Colonic mucosa (tissue), 4 donors: ENCODE measurements at regions not wholly inside any gene's neighbourhood (a gene's known extent, or its start where the extent isn't known, plus 50 kb on each side); places are given as distances from the start of the nearest gene placed in this dataset.

ENCODE experiments used
- DNase-seq: peaks from one replicate; pipeline ENCODE4 v3.0.0-alpha.2; 2020
- H3K27ac ChIP-seq: fragments of 200-600 bp; one replicate; pipeline ENCODE4 v1.8.0; 2021
- H3K27me3 ChIP-seq: fragments of 200-600 bp; one replicate; pipeline ENCODE4 v1.8.0; 2021
- H3K36me3 ChIP-seq: fragments of 200-600 bp; one replicate; pipeline ENCODE4 v1.8.0; 2021
- H3K4me1 ChIP-seq: fragments of 200-600 bp; one replicate; pipeline ENCODE4 v1.8.0; 2021; ENCODE audit warnings: mild to moderate bottlenecking
- H3K4me3 ChIP-seq: fragments of 200-600 bp; one replicate; pipeline ENCODE4 v1.8.0; 2021
- H3K9ac ChIP-seq, 2 donors: one replicate each; pipeline ENCODE4 v1.7.0; 2013; ENCODE audit warnings: control low read depth in 2 of 2, low read depth in 2 of 2, low read length in 2 of 2
- H3K9me3 ChIP-seq: fragments of 200-600 bp; one replicate; pipeline ENCODE4 v1.8.0; 2021
- CTCF ChIP-seq: fragments of 200-600 bp; IDR thresholded peaks from one replicate; pipeline ENCODE4 v1.8.0; 2022; ENCODE audit warnings: antibody characterized with exemption, mild to moderate bottlenecking
- intact Hi-C: fragments of 100-400 bp; cut with DNase I; formaldehyde crosslinking; loops from one replicate; pipeline ENCODE4 v1.14.1; 2022
- donor health status: healthy.
- donor health status: DM: no; HTN: no; CAD: no.
- donor health status: DM: no; HTN: no; CAD: no.

- H3K9ac ChIP-seq = no peak overlapping the region
- no peaks in the 10 kb centered on the region for H3K4me1 ChIP-seq
- H3K27me3 ChIP-seq = no peaks in the 10 kb centered on the region
- no peaks in the 10 kb centered on the region for H3K9me3 ChIP-seq
- no peak for DNase-seq
- intact Hi-C loops = no loop called here
- no peak overlapping the region for H3K4me3 ChIP-seq
- no peak overlapping the region for H3K27ac ChIP-seq
- TF ChIP-seq CTCF = no peak
- no peaks in the 10 kb centered on the region for H3K36me3 ChIP-seq
These were observed 84.2 kb downstream of the NPY start for GRCh38 chr7:24368161-24368560.

- no peaks in the 10 kb centered on the region for H3K27me3 ChIP-seq
- no peaks in the 10 kb centered on the region for H3K36me3 ChIP-seq
- no peaks in the 10 kb centered on the region for H3K9me3 ChIP-seq
- no peak for TF ChIP-seq CTCF
- H3K27ac ChIP-seq = no peak overlapping the region
- no peak overlapping the region for H3K9ac ChIP-seq
- intact Hi-C loops = no loop called here
- no peak for DNase-seq
- no peaks in the 10 kb centered on the region for H3K4me1 ChIP-seq
- H3K4me3 ChIP-seq = no peak overlapping the region
These were observed 86.6 kb downstream of the NPY start for GRCh38 chr7:24370541-24370940.

- no peaks in the 10 kb centered on the region for H3K4me1 ChIP-seq
- intact Hi-C loops = no loop called here
- DNase-seq = no peak
- no peak overlapping the region for H3K4me3 ChIP-seq
- H3K27ac ChIP-seq = no peak overlapping the region
- H3K36me3 ChIP-seq = no peaks in the 10 kb centered on the region
- TF ChIP-seq CTCF = no peak
- no peaks in the 10 kb centered on the region for H3K27me3 ChIP-seq
- H3K9ac ChIP-seq = no peak overlapping the region
- H3K9me3 ChIP-seq = no peaks in the 10 kb centered on the region
These were observed 89.3 kb downstream of the NPY start for GRCh38 chr7:24372961-24373955.

- Histone ChIP-seq H3K27me3 (no peaks in the 10 kb centered on the region), H3K36me3 (no peaks in the 10 kb centered on the region), H3K9ac (no peak overlapping the region), H3K4me1 (no peaks in the 10 kb centered on the region), H3K9me3 (no peaks in the 10 kb centered on the region), H3K27ac (no peak overlapping the region), H3K4me3 (no peak overlapping the region)
- no peak for DNase-seq
- no peak for TF ChIP-seq CTCF
- intact Hi-C loops = no loop called here
These were observed 95.1 kb downstream of the NPY start for GRCh38 chr7:24378871-24379616.

DNA sequence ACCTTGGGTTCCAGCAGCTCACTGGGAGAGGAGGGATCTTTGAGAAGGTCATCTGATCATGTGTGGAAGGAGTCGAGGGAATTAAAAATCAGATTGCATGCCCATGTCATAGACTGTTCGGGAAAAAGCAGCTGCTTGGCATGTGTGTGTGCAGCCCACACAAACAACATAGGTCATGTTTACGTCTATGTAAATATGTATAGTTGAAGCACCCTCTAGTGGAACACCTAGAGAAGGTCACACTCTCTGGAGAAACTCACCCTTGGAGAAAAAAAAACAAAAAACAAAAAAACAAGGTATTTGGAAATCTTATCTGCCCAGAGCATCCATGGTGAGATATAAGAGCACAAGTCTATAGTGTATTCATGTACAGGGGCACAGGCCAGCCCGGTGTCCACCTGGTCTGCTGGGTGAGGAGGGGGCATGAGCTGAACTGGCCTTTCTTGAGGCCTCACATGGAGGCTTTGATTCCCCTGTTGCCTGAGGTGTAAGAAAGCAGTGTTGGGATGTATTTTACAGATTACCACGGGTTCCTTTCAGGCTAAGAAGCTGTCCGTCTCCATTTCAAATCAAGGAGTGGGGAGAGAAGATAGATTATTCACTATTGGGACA is 98.0 kb downstream of the NPY start:
- Histone ChIP-seq H3K36me3 (no peaks in the 10 kb centered on the region), H3K27me3 (no peaks in the 10 kb centered on the region), H3K9me3 (no peaks in the 10 kb centered on the region), H3K9ac (no peak overlapping the region), H3K4me3 (no peak overlapping the region), H3K4me1 (no peaks in the 10 kb centered on the region), H3K27ac (no peak overlapping the region)
- no peak for DNase-seq
- peak; percentile 34 for TF ChIP-seq CTCF
- intact Hi-C loops = loop anchor here (5.0 kb wide), 2 partner anchors 440 to 520 kb away; no protein-coding TSS in a partner anchor
